ENCODE measurements at regions not wholly inside any gene's neighbourhood (a gene's known extent, or its start where the extent isn't known, plus 50 kb on each side); places are given as distances from the start of the nearest gene placed in this dataset.

DNA sequence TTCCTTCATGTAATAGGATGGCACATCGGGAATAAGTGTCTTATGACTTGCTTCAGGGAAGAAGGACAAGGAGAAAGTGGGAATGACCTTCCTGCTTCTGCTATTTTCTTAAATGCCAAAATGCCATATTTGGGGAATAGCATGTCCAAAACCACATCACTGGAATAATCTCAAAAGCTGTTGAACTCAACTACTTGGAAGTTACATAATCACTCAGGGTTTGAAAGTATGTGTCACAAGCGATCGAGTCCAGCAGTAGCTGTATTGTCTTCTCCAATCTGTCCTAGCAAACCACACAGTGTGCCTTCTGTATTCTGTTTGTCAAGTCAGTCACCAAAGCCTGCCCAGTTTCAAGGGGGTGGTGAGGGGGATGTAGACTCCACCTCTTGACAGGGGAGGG lies 58.3 kb upstream of the GADL1 start:
- H3K36me3 Mint-ChIP-seq (ENCODE audit: insufficient read depth, unreplicated experiment), result no peaks in the 10 kb centered on the region
- Histone ChIP-seq H3K27me3 (replicated peaks; ENCODE audit: control insufficient read depth, insufficient read depth, low read length) (no peaks in the 10 kb centered on the region), H3K4me1 (no peaks in the 10 kb centered on the region), H3K36me3 (ENCODE audit: control insufficient read depth, insufficient read depth, low read length) (no peaks in the 10 kb centered on the region), H3K9me3 (no peaks in the 10 kb centered on the region), H3K4me3 (ENCODE audit: low read depth, low read length) (no peak overlapping the region)
- intact Hi-C loops (cut with micrococcal nuclease; ENCODE audit: unreplicated experiment), result no loop called here
- no peak for DNase-seq
- TF ChIP-seq, protein P1, sequence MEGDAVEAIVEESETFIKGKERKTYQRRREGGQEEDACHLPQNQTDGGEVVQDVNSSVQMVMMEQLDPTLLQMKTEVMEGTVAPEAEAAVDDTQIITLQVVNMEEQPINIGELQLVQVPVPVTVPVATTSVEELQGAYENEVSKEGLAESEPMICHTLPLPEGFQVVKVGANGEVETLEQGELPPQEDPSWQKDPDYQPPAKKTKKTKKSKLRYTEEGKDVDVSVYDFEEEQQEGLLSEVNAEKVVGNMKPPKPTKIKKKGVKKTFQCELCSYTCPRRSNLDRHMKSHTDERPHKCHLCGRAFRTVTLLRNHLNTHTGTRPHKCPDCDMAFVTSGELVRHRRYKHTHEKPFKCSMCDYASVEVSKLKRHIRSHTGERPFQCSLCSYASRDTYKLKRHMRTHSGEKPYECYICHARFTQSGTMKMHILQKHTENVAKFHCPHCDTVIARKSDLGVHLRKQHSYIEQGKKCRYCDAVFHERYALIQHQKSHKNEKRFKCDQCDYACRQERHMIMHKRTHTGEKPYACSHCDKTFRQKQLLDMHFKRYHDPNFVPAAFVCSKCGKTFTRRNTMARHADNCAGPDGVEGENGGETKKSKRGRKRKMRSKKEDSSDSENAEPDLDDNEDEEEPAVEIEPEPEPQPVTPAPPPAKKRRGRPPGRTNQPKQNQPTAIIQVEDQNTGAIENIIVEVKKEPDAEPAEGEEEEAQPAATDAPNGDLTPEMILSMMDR (IDR thresholded peaks at IDR 0.05; ENCODE audit: insufficient read depth in 1 of 2, low read depth in 1 of 2, low read length in 1 of 2, severe bottlenecking in 1 of 2, unreplicated experiment in 1 of 2), result no peak
- no TSS peak for BruUV-seq (replicated peaks)
- H3K9me3 Mint-ChIP-seq (ENCODE audit: unreplicated experiment), result peaks cover 7% of the 10 kb centered on the region
- H3K4me3 Mint-ChIP-seq (ENCODE audit: unreplicated experiment), result no peak overlapping the region
- no peak overlapping the region for H3K27ac Mint-ChIP-seq (ENCODE audit: unreplicated experiment)
- ChIA-PET POLR2A (no interaction called here), CTCF (interaction anchor here (0.7 kb wide), 1 partner anchor 19 kb away, joined by 3 read pairs; no protein-coding TSS in a partner anchor)
- H3K4me1 Mint-ChIP-seq (ENCODE audit: low read depth, unreplicated experiment), result peaks cover 16% of the 10 kb centered on the region
- no peaks in the 10 kb centered on the region for H3K27me3 Mint-ChIP-seq (ENCODE audit: insufficient read depth, unreplicated experiment)

DNA sequence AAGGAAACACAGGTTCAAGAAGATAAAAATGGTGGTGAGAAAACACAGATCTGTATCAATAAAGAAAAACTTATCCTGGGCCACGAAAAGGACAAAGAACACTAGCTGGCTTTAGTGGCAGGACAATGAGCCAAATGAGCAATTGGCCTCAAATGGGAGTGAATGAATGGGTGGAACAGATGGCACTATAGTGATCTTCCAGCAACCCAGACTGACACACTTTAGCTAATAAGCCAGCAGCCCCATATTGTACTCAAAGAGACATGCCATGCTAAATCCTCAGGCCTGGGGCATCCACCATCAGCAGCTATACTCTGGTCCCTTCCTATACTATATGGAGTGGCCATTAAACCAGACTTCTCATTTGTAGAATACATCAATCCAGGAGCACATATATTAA lies 60.0 kb upstream of the GADL1 start:
- Histone ChIP-seq H3K4me3 (ENCODE audit: low read depth, low read length) (no peak overlapping the region), H3K9me3 (peaks cover 3% of the 10 kb centered on the region; the same call in 1 of the 2 replicates), H3K4me1 (no peaks in the 10 kb centered on the region), H3K27me3 (replicated peaks; ENCODE audit: control insufficient read depth, insufficient read depth, low read length) (no peaks in the 10 kb centered on the region), H3K36me3 (ENCODE audit: control insufficient read depth, insufficient read depth, low read length) (no peaks in the 10 kb centered on the region)
- ChIA-PET POLR2A (no interaction called here), CTCF (no interaction called here)
- no peak for DNase-seq
- no TSS peak for BruUV-seq (replicated peaks)
- Mint-ChIP-seq H3K27ac (ENCODE audit: unreplicated experiment) (no peak overlapping the region), H3K27me3 (ENCODE audit: insufficient read depth, unreplicated experiment) (no peaks in the 10 kb centered on the region), H3K36me3 (ENCODE audit: insufficient read depth, unreplicated experiment) (no peaks in the 10 kb centered on the region), H3K4me3 (ENCODE audit: unreplicated experiment) (no peak overlapping the region), H3K4me1 (ENCODE audit: low read depth, unreplicated experiment) (peaks cover 16% of the 10 kb centered on the region), H3K9me3 (ENCODE audit: unreplicated experiment) (peaks cover 19% of the 10 kb centered on the region)
- TF ChIP-seq, protein P1 (IDR thresholded peaks at IDR 0.05; ENCODE audit: insufficient read depth in 1 of 2, low read depth in 1 of 2, low read length in 1 of 2, severe bottlenecking in 1 of 2, unreplicated experiment in 1 of 2), result no peak
- intact Hi-C loops (cut with micrococcal nuclease; ENCODE audit: unreplicated experiment), result no loop called here

DNA sequence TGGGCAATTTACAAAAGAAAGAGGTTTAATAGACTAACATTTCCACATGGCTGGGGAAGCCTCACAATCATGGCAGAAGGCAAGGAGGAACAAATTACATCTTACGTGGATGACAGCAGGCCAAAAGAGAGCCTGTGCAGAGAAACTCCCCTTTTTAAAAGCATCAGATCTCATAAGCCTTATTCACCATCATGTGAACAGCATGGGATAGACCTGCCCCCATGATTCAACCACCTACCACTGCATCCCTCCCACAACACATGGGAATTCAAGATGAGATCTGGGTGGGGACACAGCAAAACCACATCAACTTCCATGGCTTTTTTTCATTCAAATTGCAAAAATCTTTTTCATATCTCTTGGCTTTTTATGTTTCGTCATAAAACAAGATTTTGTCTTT lies 67.6 kb upstream of the GADL1 start:
- ChIA-PET POLR2A (no interaction called here), CTCF (no interaction called here)
- H3K4me1 Mint-ChIP-seq (ENCODE audit: low read depth, unreplicated experiment), result peaks cover 6% of the 10 kb centered on the region
- no peaks in the 10 kb centered on the region for H3K4me1 ChIP-seq
- H3K9me3 ChIP-seq, result peaks cover 3% of the 10 kb centered on the region; the same call in 1 of the 2 replicates
- H3K27ac Mint-ChIP-seq (ENCODE audit: unreplicated experiment), result no peak overlapping the region
- H3K4me3 ChIP-seq (ENCODE audit: low read depth, low read length), result no peak overlapping the region
- no peaks in the 10 kb centered on the region for H3K27me3 ChIP-seq (replicated peaks; ENCODE audit: control insufficient read depth, insufficient read depth, low read length)
- H3K36me3 ChIP-seq (ENCODE audit: control insufficient read depth, insufficient read depth, low read length), result no peaks in the 10 kb centered on the region
- no peak overlapping the region for H3K4me3 Mint-ChIP-seq (ENCODE audit: unreplicated experiment)
- no peaks in the 10 kb centered on the region for H3K36me3 Mint-ChIP-seq (ENCODE audit: insufficient read depth, unreplicated experiment)
- no TSS peak for BruUV-seq (replicated peaks)
- no peak for DNase-seq
- peaks cover 4% of the 10 kb centered on the region for H3K27me3 Mint-ChIP-seq (ENCODE audit: insufficient read depth, unreplicated experiment)
- TF ChIP-seq, protein P1 (IDR thresholded peaks at IDR 0.05; ENCODE audit: insufficient read depth in 1 of 2, low read depth in 1 of 2, low read length in 1 of 2, severe bottlenecking in 1 of 2, unreplicated experiment in 1 of 2), result no peak
- peaks cover 28% of the 10 kb centered on the region for H3K9me3 Mint-ChIP-seq (ENCODE audit: unreplicated experiment)
- intact Hi-C loops (cut with micrococcal nuclease; ENCODE audit: unreplicated experiment), result no loop called here
